Effector memory CD8-positive, alpha-beta T cell (primary cell): ENCODE measurements at regions not wholly inside any gene's neighbourhood (a gene's known extent, or its start where the extent isn't known, plus 50 kb on each side); places are given as distances from the start of the nearest gene placed in this dataset.

Experiments used
- ATAC-seq: fragments of 150-1000 bp; cut with Tn5 transposase; replicated peaks from 2 replicates; pipeline ENCODE4 v1.10.0; 2021; ENCODE audit warnings: mild to moderate bottlenecking, moderate library complexity
- DNase-seq, 3 experiments: peaks; one replicate each; pipeline ENCODE4 v3.0.0; 2021
- H3K27ac Mint-ChIP-seq, 2 donors: one replicate each; pipeline ENCODE4 v1.8.0; 2022; ENCODE audit warnings: mild to moderate bottlenecking in 2 of 2, mixed read lengths in 2 of 2, moderate library complexity in 2 of 2
- H3K27me3 Mint-ChIP-seq, 2 donors: one replicate each; pipeline ENCODE4 v1.8.0; 2022; ENCODE audit warnings: mixed read lengths in 2 of 2
- H3K36me3 Mint-ChIP-seq: one replicate; pipeline ENCODE4 v1.8.0; 2022; ENCODE audit warnings: mild to moderate bottlenecking, moderate library complexity, mixed read lengths; ENCODE audit not compliant: insufficient read depth
- H3K4me1 Mint-ChIP-seq, 2 donors: one replicate each; pipeline ENCODE4 v1.8.0; 2022; ENCODE audit warnings: low read depth in 2 of 2, mixed read lengths in 2 of 2
- H3K4me3 Mint-ChIP-seq, 2 donors: one replicate each; pipeline ENCODE4 v1.8.0; 2022; ENCODE audit warnings: mild to moderate bottlenecking in 2 of 2, mixed read lengths in 2 of 2, moderate library complexity in 2 of 2
- H3K9me3 Mint-ChIP-seq, 2 donors: one replicate each; pipeline ENCODE4 v1.8.0; 2022; ENCODE audit warnings: mixed read lengths in 2 of 2

DNA sequence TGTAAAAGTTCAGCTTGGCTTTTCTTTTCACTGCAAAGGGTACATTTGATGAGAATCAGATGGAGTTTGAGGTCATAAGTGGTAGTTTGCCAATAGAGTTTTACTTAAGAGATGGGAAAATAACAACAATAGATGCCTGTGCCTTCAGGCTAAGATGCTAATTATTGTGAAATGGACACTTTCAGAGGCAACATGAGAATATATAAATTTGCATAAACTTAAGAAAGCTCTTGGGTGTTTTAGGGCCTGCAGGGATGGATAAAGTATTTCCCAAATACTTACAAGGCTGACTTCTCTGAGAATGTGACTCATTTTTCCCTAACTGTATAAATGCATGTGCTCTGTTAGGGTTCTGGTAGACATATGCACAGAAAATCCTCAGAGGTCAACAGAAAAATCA lies 200.3 kb upstream of the SVIL start:
- ATAC-seq (no peak), DNase-seq (no peak)
- Mint-ChIP-seq H3K4me3 (no peak overlapping the region), H3K9me3 (no peaks in the 10 kb centered on the region), H3K27me3 (peaks cover 16 to 24% of the 10 kb centered on the region in 2 donors), H3K27ac (no peak overlapping the region), H3K36me3 (no peaks in the 10 kb centered on the region), H3K4me1 (no peaks in the 10 kb centered on the region)

GRCh38 chr10:29830531-29831512 lies 196.1 kb upstream of the SVIL start:
- DNase-seq (no peak), ATAC-seq (no peak)
- peaks cover 9% of the 10 kb centered on the region for H3K36me3 Mint-ChIP-seq
- H3K4me1 Mint-ChIP-seq = peaks cover 0 to 5% of the 10 kb centered on the region in 2 donors
- no peak overlapping the region for H3K27ac Mint-ChIP-seq
- H3K9me3 Mint-ChIP-seq = no peaks in the 10 kb centered on the region
- peaks cover 16 to 22% of the 10 kb centered on the region in 2 donors for H3K27me3 Mint-ChIP-seq
- H3K4me3 Mint-ChIP-seq = no peak overlapping the region

DNA sequence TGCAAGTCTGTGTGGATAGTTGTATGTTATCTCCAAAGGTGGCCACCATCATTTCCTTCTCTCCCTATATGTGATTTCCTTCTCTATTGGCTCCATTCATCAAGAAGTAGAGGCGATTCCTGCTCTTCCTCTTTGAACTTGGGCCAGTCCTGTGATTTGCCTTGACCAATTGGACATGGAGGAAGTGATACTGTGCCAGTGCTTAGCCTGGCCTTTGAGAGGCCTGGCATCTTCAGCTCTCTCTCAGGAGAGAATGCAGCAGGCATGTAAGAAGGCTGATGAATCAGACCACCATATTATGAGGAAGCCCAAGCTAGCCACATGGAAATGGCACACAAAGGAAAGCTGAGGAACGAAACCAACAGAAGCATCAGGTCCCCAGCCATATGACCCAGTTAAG lies 195.0 kb upstream of the SVIL start:
- Mint-ChIP-seq H3K4me1 (peaks cover 0 to 5% of the 10 kb centered on the region in 2 donors), H3K27me3 (peaks cover 16 to 22% of the 10 kb centered on the region in 2 donors), H3K4me3 (no peak overlapping the region), H3K9me3 (no peaks in the 10 kb centered on the region), H3K36me3 (peaks cover 9% of the 10 kb centered on the region), H3K27ac (no peak overlapping the region)
- ATAC-seq (no peak), DNase-seq (no peak)

GRCh38 chr10:29828956-29829355 lies 194.2 kb upstream of the SVIL start:
- DNase-seq = no peak
- Mint-ChIP-seq H3K27ac (no peak overlapping the region), H3K9me3 (no peaks in the 10 kb centered on the region), H3K27me3 (peaks cover 22% of the 10 kb centered on the region in 2 donors), H3K36me3 (peaks cover 9% of the 10 kb centered on the region), H3K4me3 (no peak overlapping the region), H3K4me1 (peaks cover 0 to 5% of the 10 kb centered on the region in 2 donors)
- no peak for ATAC-seq

GRCh38 chr10:29828440-29828894 lies 193.7 kb upstream of the SVIL start:
- Mint-ChIP-seq H3K27ac (no peak overlapping the region), H3K36me3 (peaks cover 9% of the 10 kb centered on the region), H3K9me3 (no peaks in the 10 kb centered on the region), H3K4me3 (no peak overlapping the region), H3K27me3 (peaks cover 23 to 26% of the 10 kb centered on the region in 2 donors), H3K4me1 (peaks cover 0 to 5% of the 10 kb centered on the region in 2 donors)
- no peak for ATAC-seq
- DNase-seq = no peak

DNA sequence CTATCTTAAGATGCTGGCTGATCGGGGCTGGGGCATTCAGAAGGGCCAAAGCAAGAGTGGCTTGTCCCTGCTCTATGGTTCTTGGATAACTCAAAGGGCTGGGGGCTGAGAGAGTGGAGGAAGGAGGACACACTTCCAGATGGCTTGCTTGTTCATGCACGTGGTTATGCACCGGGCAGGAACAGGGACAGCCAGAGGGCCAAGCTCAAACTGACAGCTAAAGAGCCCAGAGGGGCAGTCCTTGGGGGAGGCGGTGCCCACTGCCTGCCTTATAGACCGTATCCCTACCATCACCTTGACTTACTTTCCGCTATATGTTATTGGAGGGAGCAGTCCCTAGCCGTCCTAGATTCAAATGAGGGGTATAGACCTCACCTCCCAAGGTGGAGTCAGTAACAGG lies 192.7 kb upstream of the SVIL start:
- H3K4me3 Mint-ChIP-seq = no peak overlapping the region
- H3K36me3 Mint-ChIP-seq = peaks cover 9% of the 10 kb centered on the region
- no peak for DNase-seq
- H3K27ac Mint-ChIP-seq = peak overlapping the region in 1 of 2 donors; percentile 13
- H3K27me3 Mint-ChIP-seq = peaks cover 22 to 27% of the 10 kb centered on the region in 2 donors
- H3K9me3 Mint-ChIP-seq = no peaks in the 10 kb centered on the region
- no peak for ATAC-seq
- peaks cover 0 to 5% of the 10 kb centered on the region in 2 donors for H3K4me1 Mint-ChIP-seq

- ATAC-seq = no peak
- Mint-ChIP-seq H3K4me1 (peaks cover 0 to 5% of the 10 kb centered on the region in 2 donors), H3K27ac (peak overlapping the region in 1 of 2 donors; percentile 13)
Observed at GRCh38 chr10:29826801-29827450, 192.2 kb upstream of the SVIL start.

GRCh38 chr10:29826221-29826620 lies 191.4 kb upstream of the SVIL start:
- Mint-ChIP-seq H3K4me1 (peaks cover 0 to 5% of the 10 kb centered on the region in 2 donors), H3K27ac (no peak overlapping the region), H3K9me3 (no peaks in the 10 kb centered on the region), H3K4me3 (no peak overlapping the region), H3K27me3 (peaks cover 32 to 38% of the 10 kb centered on the region in 2 donors), H3K36me3 (peaks cover 9% of the 10 kb centered on the region)
- ATAC-seq = no peak
- no peak for DNase-seq

More at GRCh38 chr10:29826801-29827450, 192.2 kb upstream of the SVIL start:
- Mint-ChIP-seq H3K27me3 (peaks cover 26 to 31% of the 10 kb centered on the region in 2 donors), H3K9me3 (no peaks in the 10 kb centered on the region), H3K36me3 (peaks cover 9% of the 10 kb centered on the region), H3K4me3 (no peak overlapping the region)
- no peak for DNase-seq

DNA sequence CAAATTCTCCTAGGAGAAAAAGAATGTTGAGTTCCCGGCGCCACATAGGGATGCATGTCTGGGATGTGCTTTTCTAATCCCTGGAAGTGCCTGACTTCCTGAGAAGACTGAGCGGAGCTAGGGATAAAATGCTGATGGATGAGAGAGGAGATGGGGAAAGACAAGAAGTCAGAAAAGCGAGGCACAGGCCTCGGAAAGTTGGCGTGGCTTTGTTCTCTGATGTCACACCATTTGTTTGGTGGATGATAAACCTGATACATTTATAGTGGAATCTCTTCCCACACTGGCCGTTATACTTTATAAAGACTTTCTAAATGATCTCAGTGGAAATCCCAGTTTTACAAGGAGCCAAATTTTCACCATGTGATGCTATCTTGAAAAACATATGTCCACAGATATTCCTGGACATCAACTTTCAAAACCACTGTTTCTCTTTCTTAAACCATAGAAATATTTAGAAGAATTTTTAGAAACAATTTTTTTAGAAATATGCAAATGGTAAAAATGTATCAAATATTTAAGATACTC lies 188.8 kb upstream of the SVIL start:
- H3K4me1 Mint-ChIP-seq = peaks cover 0 to 4% of the 10 kb centered on the region in 2 donors
- H3K9me3 Mint-ChIP-seq = no peaks in the 10 kb centered on the region
- ATAC-seq (no peak), DNase-seq (no peak)
- peaks cover 9% of the 10 kb centered on the region for H3K36me3 Mint-ChIP-seq
- H3K27me3 Mint-ChIP-seq = peaks cover 35 to 41% of the 10 kb centered on the region in 2 donors
- H3K27ac Mint-ChIP-seq = no peak overlapping the region
- H3K4me3 Mint-ChIP-seq = no peak overlapping the region

DNA sequence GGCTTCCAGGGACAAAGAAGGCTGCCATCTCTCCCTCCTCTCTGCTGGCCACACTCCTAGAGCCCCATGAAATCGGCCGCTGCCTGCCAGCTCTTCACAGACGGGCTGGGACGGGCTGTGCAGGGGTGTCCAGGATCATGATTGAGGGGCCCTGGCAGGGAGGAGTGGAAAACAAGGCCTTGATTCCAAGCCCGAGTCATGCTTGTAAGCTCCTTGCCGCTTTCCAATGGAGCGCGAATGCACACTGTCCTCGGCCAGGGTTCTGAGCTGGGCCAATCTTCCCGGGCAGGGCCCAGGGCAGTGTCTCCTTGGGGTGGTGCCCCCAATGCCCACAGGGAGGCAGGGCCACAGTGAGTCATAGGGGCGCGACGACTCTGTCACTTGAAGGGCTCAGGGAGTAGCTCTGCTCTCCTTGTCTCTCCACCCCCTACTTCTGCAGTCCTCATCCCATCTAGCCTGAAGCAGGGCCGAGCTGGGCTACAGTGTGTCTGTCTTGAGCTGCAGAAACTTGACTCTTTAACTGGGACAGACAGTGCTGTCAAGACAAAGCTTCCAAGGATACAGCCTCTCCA lies 186.2 kb upstream of the SVIL start:
- Mint-ChIP-seq H3K27ac (no peak overlapping the region), H3K9me3 (no peaks in the 10 kb centered on the region), H3K36me3 (no peaks in the 10 kb centered on the region), H3K27me3 (peaks cover 38 to 40% of the 10 kb centered on the region in 2 donors), H3K4me1 (no peaks in the 10 kb centered on the region), H3K4me3 (no peak overlapping the region)
- DNase-seq (no peak), ATAC-seq (no peak)

DNA sequence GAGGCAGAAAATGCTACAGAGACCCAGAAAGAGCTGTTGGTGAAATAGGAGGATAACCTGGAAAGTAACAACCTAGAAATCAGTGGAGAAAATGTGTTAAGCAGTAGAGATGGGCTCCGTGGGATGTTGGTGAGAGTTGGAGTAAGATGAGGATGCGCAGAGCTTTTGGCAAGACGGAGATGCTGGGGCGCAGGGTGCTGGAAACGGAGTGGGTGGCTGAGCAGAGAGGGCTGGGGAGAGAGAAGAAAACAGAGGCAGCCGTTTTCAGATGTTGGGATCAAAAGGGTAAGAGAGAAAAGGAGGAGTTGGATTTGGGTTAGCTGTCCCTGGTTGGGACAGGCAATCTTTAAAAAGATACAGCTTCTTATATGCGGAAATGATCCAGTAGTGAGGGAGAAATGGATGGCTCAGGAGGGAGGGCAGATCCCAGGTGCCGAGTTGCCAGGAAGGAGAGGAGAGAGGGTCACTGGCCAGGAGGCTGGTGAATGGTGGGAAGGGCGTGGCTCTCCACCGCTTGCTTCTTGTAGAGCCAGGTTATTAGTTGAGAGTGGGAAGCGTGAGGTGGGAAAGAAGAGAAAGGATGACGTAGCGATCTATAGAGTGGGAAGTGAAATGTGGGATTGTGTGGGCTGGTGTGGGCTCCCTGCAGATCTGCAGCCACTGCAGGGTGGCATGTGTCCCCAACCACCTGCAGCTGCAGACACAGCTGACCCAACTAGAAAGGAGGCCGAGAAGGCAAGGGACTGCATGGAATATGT lies 182.2 kb upstream of the SVIL start:
- Mint-ChIP-seq H3K36me3 (no peaks in the 10 kb centered on the region), H3K4me3 (no peak overlapping the region), H3K27ac (no peak overlapping the region)

GRCh38 chr10:29815572-29815971 lies 180.8 kb upstream of the SVIL start:
- H3K27me3 Mint-ChIP-seq = peaks cover 23 to 30% of the 10 kb centered on the region in 2 donors
- H3K9me3 Mint-ChIP-seq = peaks cover 0 to 2% of the 10 kb centered on the region in 2 donors
- H3K4me3 Mint-ChIP-seq = no peak overlapping the region
- no peak overlapping the region for H3K27ac Mint-ChIP-seq
- ATAC-seq (no peak), DNase-seq (no peak)
- H3K4me1 Mint-ChIP-seq = peaks cover 3 to 5% of the 10 kb centered on the region in 2 donors
- H3K36me3 Mint-ChIP-seq = no peaks in the 10 kb centered on the region

More for the DNA sequence above, 182.2 kb upstream of the SVIL start:
- no peak for DNase-seq
- H3K9me3 Mint-ChIP-seq = peaks cover 0 to 2% of the 10 kb centered on the region in 2 donors
- H3K4me1 Mint-ChIP-seq = peaks cover 3 to 5% of the 10 kb centered on the region in 2 donors
- H3K27me3 Mint-ChIP-seq = peaks cover 34% of the 10 kb centered on the region in 2 donors
- no peak for ATAC-seq
